HCT116 (cell line): ENCODE measurements at regions not wholly inside any gene's neighbourhood (a gene's known extent, or its start where the extent isn't known, plus 50 kb on each side); places are given as distances from the start of the nearest gene placed in this dataset.

Source experiments
- ATAC-seq: fragments of 200-7000 bp; cut with Tn5 transposase; 2 replicates; pipeline ENCODE4 v1.9.1; 2020; ENCODE audit warnings: mild to moderate bottlenecking, moderate library complexity
- BruUV-seq: library from RNA; stranded (reverse); fragments of 400-500 nt; replicated peaks from 2 replicates; lab custom pipeline; 2021; lab: Mats Ljungman, UMichigan
- CTCF ChIA-PET: fragments of 300-600 bp; sonication (Branson Sonifier 250); formaldehyde crosslinking; loops from one replicate; lab custom pipeline; 2021; ENCODE audit warnings: antibody characterized with exemption; lab: Charles Lee
- POLR2A ChIA-PET: fragments of 300-600, 350-600 bp; sonication (Branson Sonifier 250); formaldehyde crosslinking; loops from one replicate; lab custom pipeline; 2021; ENCODE audit warnings: antibody characterized with exemption; lab: Charles Lee
- RAD21 ChIA-PET, 2 experiments: fragments of 300-600 bp; sonication (Branson Sonifier 250); formaldehyde crosslinking; loops; one replicate each; lab custom pipeline; 2023; ENCODE audit warnings: low total read pairs in 2 of 2; ENCODE audit not compliant: uncharacterized antibody in 2 of 2, unreplicated experiment in 2 of 2, low non-redundant PET in 1 of 2; lab: Charles Lee
- DNase-seq: peaks from one replicate; pipeline ENCODE4 v3.0.0-alpha.2; 2010; ENCODE audit warnings: low read depth, low spot score
- H2AFZ ChIP-seq: fragments of 200-600 bp; shearing (Covaris generic), sonication (generic); 2 replicates; pipeline ENCODE4 v1.6.1; 2017; ENCODE audit warnings: low read depth, mixed run types, mixed read lengths, antibody characterized with exemption, low read length; ENCODE audit not compliant: poor library complexity, severe bottlenecking
- H3K27ac ChIP-seq: 2 replicates; pipeline ENCODE4 v1.5.1; 2012; ENCODE audit warnings: low read depth, low read length
- H3K27me3 ChIP-seq: fragments of 200-600 bp; sonication (generic); 2 replicates; pipeline ENCODE4 v1.6.1; 2016; ENCODE audit warnings: mixed run types, low read length, mixed read lengths; ENCODE audit not compliant: insufficient read depth
- H3K36me3 ChIP-seq, 2 experiments: fragments of 200-500 bp in 1 of 2; fragments of 200-600 bp in 1 of 2; sonication (Bioruptor generic) in 1 of 2; sonication (generic) in 1 of 2; 2 replicates each; pipeline versions ENCODE4 v1.5.1 to v1.6.1; 2014 to 2016; ENCODE audit warnings: low read length in 2 of 2, inconsistent platforms in 1 of 2, mixed read lengths in 1 of 2, mixed run types in 1 of 2; ENCODE audit not compliant: insufficient read depth in 2 of 2, control insufficient read depth in 1 of 2
- H3K4me1 ChIP-seq, 2 experiments: fragments of 200-600 bp in 1 of 2; sonication (generic) in 1 of 2; 2 replicates each; pipeline versions ENCODE4 v1.5.1 to v1.6.1; 2012 to 2017; ENCODE audit warnings: low read length in 2 of 2, inconsistent platforms in 1 of 2, mild to moderate bottlenecking in 1 of 2, mixed read lengths in 1 of 2, mixed run types in 1 of 2, moderate library complexity in 1 of 2; ENCODE audit not compliant: insufficient read depth in 2 of 2, control insufficient read depth in 1 of 2
- H3K4me2 ChIP-seq: fragments of 200-600 bp; sonication (generic); 2 replicates; pipeline ENCODE4 v1.6.1; 2017; ENCODE audit warnings: mixed run types, low read length, mixed read lengths
- H3K4me3 ChIP-seq, 2 experiments: fragments of 200-600 bp in 1 of 2; sonication (generic) in 1 of 2; replicated peaks in 1 of 2; 2 replicates each; pipeline ENCODE4 v1.5.1; 2011 to 2016; ENCODE audit warnings: low read length in 2 of 2, control low read depth in 1 of 2, low read depth in 1 of 2, mild to moderate bottlenecking in 1 of 2, mixed read lengths in 1 of 2, mixed run types in 1 of 2
- H3K79me2 ChIP-seq: fragments of 200-600 bp; sonication (generic); 2 replicates; pipeline ENCODE4 v1.6.1; 2017; ENCODE audit warnings: mild to moderate bottlenecking, mixed run types, low read length, moderate library complexity, mixed read lengths; ENCODE audit not compliant: insufficient read depth
- H3K9ac ChIP-seq: fragments of 200-600 bp; sonication (generic); 2 replicates; pipeline ENCODE4 v1.6.1; 2016; ENCODE audit warnings: low read length, mixed read lengths
- H3K9me2 ChIP-seq: fragments of 200-600 bp; sonication (generic), shearing (Covaris generic); 2 replicates; pipeline ENCODE4 v1.6.1; 2017; ENCODE audit warnings: mixed run types, mild to moderate bottlenecking, moderate library complexity; ENCODE audit not compliant: insufficient read depth
- H3K9me3 ChIP-seq, 2 experiments: fragments of 200-500 bp in 1 of 2; fragments of 200-600 bp in 1 of 2; sonication (Bioruptor generic) in 1 of 2; sonication (generic) in 1 of 2; 2 replicates each; pipeline ENCODE4 v1.6.1; 2014 to 2017; ENCODE audit warnings: low read length in 2 of 2, mixed read lengths in 2 of 2, inconsistent platforms in 1 of 2, low read depth in 1 of 2, mild to moderate bottlenecking in 1 of 2, mixed run types in 1 of 2, moderate library complexity in 1 of 2; ENCODE audit not compliant: control insufficient read depth in 1 of 2, insufficient read depth in 1 of 2
- H4K20me1 ChIP-seq: fragments of 200-600 bp; sonication (generic), shearing (Covaris generic); 2 replicates; pipeline ENCODE4 v1.6.1; 2017; ENCODE audit warnings: mixed run types, mild to moderate bottlenecking, moderate library complexity; ENCODE audit not compliant: insufficient read depth
- CBX3 ChIP-seq: IDR thresholded peaks from 2 replicates; pipeline ENCODE4 v1.6.1; 2012; ENCODE audit warnings: low read depth
- CTCF ChIP-seq, 3 experiments: fragments of 200-600 bp in 1 of 3; sonication (generic) in 1 of 3; IDR thresholded peaks in 2 of 3; conservative IDR thresholded peaks in 1 of 3; 2 replicates each; pipeline ENCODE4 v1.5.1; 2012 to 2017; ENCODE audit warnings: low read depth in 2 of 3, low read length in 2 of 3, antibody characterized with exemption in 1 of 3, borderline replicate concordance in 1 of 3, control low read depth in 1 of 3, mild to moderate bottlenecking in 1 of 3, mixed read lengths in 1 of 3, mixed run types in 1 of 3, moderate library complexity in 1 of 3; ENCODE audit not compliant: insufficient read depth in 1 of 3
- EGR1 ChIP-seq: IDR thresholded peaks from 2 replicates; pipeline ENCODE4 v1.6.1; 2012; ENCODE audit warnings: low read depth
- ELF1 ChIP-seq: IDR thresholded peaks from 2 replicates; pipeline ENCODE4 v1.6.1; 2012; ENCODE audit warnings: low read depth, borderline replicate concordance
- EZH2 ChIP-seq: fragments of 200-600 bp; sonication (generic); IDR thresholded peaks from 2 replicates; pipeline ENCODE4 v1.6.1; 2017; ENCODE audit warnings: antibody characterized with exemption, mixed run types
- EZH2phosphoT487 ChIP-seq: fragments of 200-600 bp; IDR thresholded peaks from 2 replicates; pipeline ENCODE4 v1.6.1; 2018; ENCODE audit warnings: antibody characterized with exemption, borderline replicate concordance
- JUND ChIP-seq: IDR thresholded peaks from 2 replicates; pipeline ENCODE4 v1.6.1; 2012
- MAX ChIP-seq: IDR thresholded peaks from 2 replicates; pipeline ENCODE4 v1.6.1; 2012
- POLR2AphosphoS5 ChIP-seq: IDR thresholded peaks from 2 replicates; pipeline ENCODE4 v1.6.1; 2011; ENCODE audit warnings: mild to moderate bottlenecking, low read depth, low read length, moderate library complexity
- SRF ChIP-seq: IDR thresholded peaks from 2 replicates; pipeline ENCODE4 v1.6.1; 2012; ENCODE audit warnings: low read depth
- TCF7L2 ChIP-seq: IDR thresholded peaks from 2 replicates; pipeline ENCODE4 v1.7.0; 2011; ENCODE audit warnings: borderline replicate concordance, inconsistent platforms; ENCODE audit not compliant: insufficient read depth, insufficient read length; ENCODE audit errors: extremely low read depth
- YY1 ChIP-seq: IDR thresholded peaks from 2 replicates; pipeline ENCODE4 v1.6.1; 2011; ENCODE audit warnings: low read length, low read depth, moderate library complexity, mild to moderate bottlenecking; ENCODE audit not compliant: insufficient replicate concordance; ENCODE audit errors: extremely low read depth
- ZBTB33 ChIP-seq: IDR thresholded peaks from 2 replicates; pipeline ENCODE4 v1.6.1; 2011; ENCODE audit warnings: mild to moderate bottlenecking, low read length, moderate library complexity; ENCODE audit not compliant: insufficient replicate concordance; ENCODE audit errors: extremely low read depth
- ZFX ChIP-seq: fragments of 450-650 bp; IDR thresholded peaks from 2 replicates; pipeline ENCODE4 v1.6.1; 2017
- ZNF274 ChIP-seq: fragments of 200-500 bp; sonication (Bioruptor generic); IDR thresholded peaks from 2 replicates; pipeline ENCODE4 v1.6.1; 2014; ENCODE audit warnings: mild to moderate bottlenecking, low read depth, low read length, inconsistent platforms
- intact Hi-C: fragments of 100-400 bp; cut with micrococcal nuclease; formaldehyde crosslinking; loops from 2 replicates; pipeline ENCODE4 v1.10.0; 2022

DNA sequence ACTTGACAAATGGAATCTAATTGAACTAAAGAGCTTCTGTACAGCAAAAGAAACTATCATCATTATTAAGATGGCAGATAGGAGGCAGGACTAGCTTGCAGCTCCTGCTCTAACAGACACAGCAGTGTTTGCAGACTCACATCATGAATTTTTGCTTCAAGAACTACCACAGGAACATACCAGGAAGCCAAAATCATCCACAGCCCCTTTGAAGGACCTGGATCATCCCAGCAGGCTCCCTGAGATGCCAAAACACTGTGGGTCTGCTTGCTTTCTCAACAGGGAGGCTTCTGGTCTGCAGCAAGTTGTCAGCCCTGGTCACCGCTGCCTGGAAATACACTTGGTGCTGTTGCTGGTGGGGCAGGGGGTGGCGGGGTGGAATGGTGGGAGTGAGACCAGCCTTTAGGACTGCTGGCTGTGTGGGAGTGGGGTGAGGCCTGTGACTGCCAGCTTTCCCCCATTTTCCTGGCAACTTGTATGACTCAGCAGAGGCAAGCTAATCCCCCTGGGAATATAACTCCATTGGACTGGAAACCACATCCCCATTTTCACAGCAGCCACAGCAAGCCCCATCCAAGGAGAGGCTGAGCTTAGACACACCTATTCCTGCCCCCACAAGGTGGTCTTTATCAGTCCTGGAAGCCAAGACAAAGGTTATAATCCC, 533.8 kb upstream of the CYLC2 start:
- Histone ChIP-seq H3K27ac (no peak overlapping the region), H3K9ac (no peak overlapping the region), H4K20me1 (no peaks in the 10 kb centered on the region), H3K9me2 (no peaks in the 10 kb centered on the region), H3K36me3 (no peaks in the 10 kb centered on the region), H3K9me3 (peaks cover 0 to 4% of the 10 kb centered on the region in 2 experiments; a peak in 2 of 4 replicates), H3K79me2 (no peaks in the 10 kb centered on the region), H3K4me3 (no peak overlapping the region), H3K4me2 (no peak overlapping the region), H2AFZ (no peak overlapping the region), H3K27me3 (no peaks in the 10 kb centered on the region), H3K4me1 (no peaks in the 10 kb centered on the region)
- BruUV-seq: no TSS peak
- intact Hi-C loops: no loop called here
- ChIA-PET POLR2A (no interaction called here), RAD21 (no interaction called here), CTCF (no interaction called here)
- DNase-seq (no peak), ATAC-seq (no peak)
- TF ChIP-seq EZH2phosphoT487 (no peak), TCF7L2 (no peak), SRF (no peak), CBX3 (no peak), POLR2AphosphoS5 (no peak), JUND (no peak)

DNA sequence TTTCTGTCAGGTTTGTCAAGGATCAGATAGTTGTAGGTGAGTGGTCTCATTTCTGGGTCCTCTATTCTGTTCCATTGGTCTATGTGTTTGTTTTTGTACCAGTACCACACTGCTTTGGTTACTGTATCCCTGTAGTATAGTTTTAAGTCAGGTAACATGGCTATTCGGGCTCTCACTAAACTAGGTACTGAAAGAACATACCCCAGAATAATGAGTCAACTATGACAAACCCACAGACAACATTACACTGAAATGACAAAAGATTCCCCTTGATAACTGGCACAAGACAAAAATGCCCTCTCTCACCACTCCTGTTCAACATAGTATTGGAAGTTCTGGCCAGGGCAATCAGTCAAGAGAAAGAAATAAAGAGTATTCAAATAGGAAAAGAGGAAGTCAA, 535.3 kb upstream of the CYLC2 start:
- Histone ChIP-seq H3K9ac (no peak overlapping the region), H3K27ac (no peak overlapping the region), H4K20me1 (no peaks in the 10 kb centered on the region), H3K4me3 (no peak overlapping the region), H3K27me3 (no peaks in the 10 kb centered on the region), H3K4me2 (no peak overlapping the region), H3K36me3 (no peaks in the 10 kb centered on the region), H3K9me3 (peaks cover 0 to 4% of the 10 kb centered on the region in 2 experiments; a peak in 2 of 4 replicates), H2AFZ (no peak overlapping the region), H3K4me1 (no peaks in the 10 kb centered on the region), H3K9me2 (no peaks in the 10 kb centered on the region), H3K79me2 (no peaks in the 10 kb centered on the region)
- intact Hi-C loops: no loop called here
- POLR2A ChIA-PET: no interaction called here
- RAD21 ChIA-PET: no interaction called here
- no peak for DNase-seq
- CTCF ChIA-PET: no interaction called here
- BruUV-seq: no TSS peak
- TF ChIP-seq TCF7L2 (no peak), ZFX (no peak), ELF1 (no peak), CTCF (IDR thresholded peaks at IDR 0.05 in 2 of 3, conservative IDR thresholded peaks at IDR 0.05 in 1 of 3; ENCODE audit: borderline replicate concordance in 1 of 3, insufficient read depth in 1 of 3, low read depth in 2 of 3, low read length in 2 of 3) (no peak), EGR1 (no peak), YY1 (no peak), ZBTB33 (no peak), ZNF274 (no peak), SRF (no peak), CBX3 (no peak), MAX (no peak), EZH2 (no peak)
- ATAC-seq: no peak
